Skeletal muscle satellite cell (primary cell): ENCODE measurements at regions not wholly inside any gene's neighbourhood (a gene's known extent, or its start where the extent isn't known, plus 50 kb on each side); places are given as distances from the start of the nearest gene placed in this dataset.
"Not testable (repeated sequence)": the region's sequence is repeated elsewhere in the genome, so short reads cannot be mapped to it uniquely, and the experiment has no call there.

ENCODE experiments used
- H3K27me3 ChIP-seq: 2 replicates; pipeline ENCODE4 v1.7.0; 2013; ENCODE audit warnings: low read length; ENCODE audit not compliant: control insufficient read depth, insufficient read depth
- H3K36me3 ChIP-seq: 2 replicates; pipeline ENCODE4 v1.7.0; 2013; ENCODE audit warnings: mild to moderate bottlenecking, control low read depth, low read length; ENCODE audit not compliant: insufficient read depth
- H3K4me1 ChIP-seq: 2 replicates; pipeline ENCODE4 v1.7.0; 2013; ENCODE audit warnings: low read length; ENCODE audit not compliant: control insufficient read depth, insufficient read depth
- H3K4me2 ChIP-seq: 2 replicates; pipeline ENCODE4 v1.7.0; 2013; ENCODE audit warnings: mild to moderate bottlenecking, low read length
- H3K4me3 ChIP-seq: 2 replicates; pipeline ENCODE4 v1.7.0; 2013; ENCODE audit warnings: low read length
- H3K9ac ChIP-seq: 2 replicates; pipeline ENCODE4 v1.7.0; 2013; ENCODE audit warnings: mild to moderate bottlenecking, low read depth, low read length, moderate library complexity
- H3K9me3 ChIP-seq: replicated peaks from 2 replicates; pipeline ENCODE4 v1.7.0; 2013; ENCODE audit warnings: mild to moderate bottlenecking, control low read depth, low read length

DNA sequence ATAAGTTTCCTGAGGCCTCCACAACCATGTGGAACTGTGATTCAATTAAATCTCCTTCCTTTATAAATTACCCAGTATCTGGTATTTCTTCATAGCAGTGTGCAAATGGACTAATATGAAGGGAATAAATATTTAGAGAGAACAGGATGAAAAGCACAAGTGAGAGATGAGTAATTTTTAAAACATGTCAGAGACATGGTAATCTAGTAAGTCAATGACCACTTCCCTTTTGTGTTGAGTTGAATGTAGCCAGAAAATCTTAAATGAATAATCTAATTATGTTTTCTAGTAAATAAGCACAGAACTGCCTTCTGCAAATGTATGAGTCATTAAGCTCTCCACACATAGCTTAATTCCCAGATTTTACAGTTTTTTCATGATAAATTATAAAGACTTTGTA is 524.1 kb upstream of the SLITRK5 start:
- Histone ChIP-seq H3K4me3 (no peak overlapping the region), H3K9me3 (no peaks in the 10 kb centered on the region), H3K4me2 (no peak overlapping the region), H3K27me3 (no peaks in the 10 kb centered on the region), H3K9ac (no peak overlapping the region), H3K36me3 (no peaks in the 10 kb centered on the region), H3K4me1 (peaks cover 4% of the 10 kb centered on the region)

DNA sequence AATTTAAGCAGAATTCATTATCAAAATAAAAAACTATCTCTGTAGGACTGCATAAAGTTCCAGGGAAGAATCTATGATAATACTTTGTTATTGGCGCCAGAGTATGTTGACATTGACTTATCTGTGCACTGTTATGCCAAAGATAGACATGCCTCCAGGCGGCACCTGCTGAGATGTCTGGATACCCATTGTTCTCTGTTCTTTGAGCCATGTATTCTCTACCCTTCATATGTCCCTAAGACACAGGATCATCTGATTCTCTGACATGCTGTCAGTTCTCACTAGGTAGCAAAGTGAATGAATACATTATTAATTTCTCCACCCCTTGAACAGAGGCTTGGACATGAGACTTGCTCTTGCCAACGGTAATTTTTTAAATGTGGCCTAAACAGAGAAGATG is 517.8 kb upstream of the SLITRK5 start:
- H3K4me3 ChIP-seq: no peak overlapping the region
- H3K9me3 ChIP-seq: no peaks in the 10 kb centered on the region
- H3K4me1 ChIP-seq: no peaks in the 10 kb centered on the region
- H3K27me3 ChIP-seq: no peaks in the 10 kb centered on the region
- no peak overlapping the region for H3K4me2 ChIP-seq
- H3K36me3 ChIP-seq: no peaks in the 10 kb centered on the region
- H3K9ac ChIP-seq: no peak overlapping the region

DNA sequence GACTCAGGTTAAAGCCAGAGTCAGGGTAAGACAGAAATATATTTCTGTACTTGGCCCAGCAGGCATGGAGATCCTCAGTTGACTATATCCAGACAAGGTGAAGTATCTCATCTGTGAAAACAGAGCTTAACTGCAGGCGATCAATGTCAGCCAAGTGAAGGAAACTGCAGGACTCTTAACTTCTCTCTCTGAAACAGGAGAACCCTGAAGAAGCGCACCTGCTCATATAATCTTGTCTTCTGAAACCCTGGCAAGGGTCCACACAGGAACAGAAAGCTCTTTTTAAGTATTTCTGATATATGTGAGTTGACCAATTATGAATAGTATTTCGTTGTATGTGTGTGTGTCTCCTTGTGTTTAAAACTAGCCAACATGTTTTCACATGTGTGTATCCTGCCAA is 504.8 kb upstream of the SLITRK5 start:
- Histone ChIP-seq H3K4me3 (no peak overlapping the region), H3K27me3 (no peaks in the 10 kb centered on the region), H3K4me1 (no peaks in the 10 kb centered on the region), H3K9me3 (no peaks in the 10 kb centered on the region), H3K36me3 (no peaks in the 10 kb centered on the region), H3K9ac (no peak overlapping the region), H3K4me2 (no peak overlapping the region)

DNA sequence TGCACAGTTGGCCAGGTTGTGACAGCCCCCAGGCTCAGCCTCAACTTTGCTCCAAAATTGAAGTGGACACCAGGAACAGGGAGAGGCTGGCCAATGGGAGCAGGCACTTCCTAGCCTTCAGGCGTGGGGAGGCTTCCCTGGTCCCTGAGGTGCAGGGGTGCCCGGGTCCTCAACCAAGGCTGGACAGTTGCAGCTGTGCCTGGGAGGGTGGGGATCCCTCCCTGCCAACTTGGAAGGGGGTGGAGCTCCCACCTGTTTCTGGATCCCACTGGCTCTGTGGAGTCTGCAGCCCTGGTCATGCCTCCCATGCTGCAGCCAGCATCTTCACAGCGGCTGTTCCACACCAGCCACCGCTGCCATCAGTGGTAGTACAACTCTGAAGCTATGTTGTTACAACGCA is 502.8 kb upstream of the SLITRK5 start:
- no peaks in the 10 kb centered on the region for H3K36me3 ChIP-seq
- no peak overlapping the region for H3K4me3 ChIP-seq
- H3K9me3 ChIP-seq: no peaks in the 10 kb centered on the region
- no peaks in the 10 kb centered on the region for H3K4me1 ChIP-seq
- no peaks in the 10 kb centered on the region for H3K27me3 ChIP-seq
- H3K9ac ChIP-seq: no peak overlapping the region
- H3K4me2 ChIP-seq: no peak overlapping the region

DNA sequence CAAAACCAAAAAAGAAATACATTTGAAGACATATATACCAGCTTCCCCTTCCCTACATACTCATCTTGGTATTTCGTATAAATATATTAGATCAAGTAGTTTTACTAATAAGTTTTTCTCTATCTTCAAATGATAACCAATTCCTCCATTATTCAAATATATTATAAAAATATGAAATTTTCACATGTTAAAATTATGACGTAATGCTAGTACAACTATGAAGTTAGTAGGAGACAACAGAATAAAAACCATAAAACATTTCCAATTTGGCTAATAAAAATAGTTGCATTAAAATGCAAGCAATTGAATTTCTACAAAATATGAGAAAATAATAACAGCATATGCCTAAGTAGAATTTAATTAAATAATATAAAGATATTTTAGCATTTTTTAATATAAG is 501.8 kb upstream of the SLITRK5 start:
- Histone ChIP-seq H3K4me3 (no peak overlapping the region), H3K27me3 (no peaks in the 10 kb centered on the region), H3K4me2 (no peak overlapping the region), H3K4me1 (no peaks in the 10 kb centered on the region), H3K9ac (no peak overlapping the region), H3K36me3 (no peaks in the 10 kb centered on the region), H3K9me3 (no peaks in the 10 kb centered on the region)

DNA sequence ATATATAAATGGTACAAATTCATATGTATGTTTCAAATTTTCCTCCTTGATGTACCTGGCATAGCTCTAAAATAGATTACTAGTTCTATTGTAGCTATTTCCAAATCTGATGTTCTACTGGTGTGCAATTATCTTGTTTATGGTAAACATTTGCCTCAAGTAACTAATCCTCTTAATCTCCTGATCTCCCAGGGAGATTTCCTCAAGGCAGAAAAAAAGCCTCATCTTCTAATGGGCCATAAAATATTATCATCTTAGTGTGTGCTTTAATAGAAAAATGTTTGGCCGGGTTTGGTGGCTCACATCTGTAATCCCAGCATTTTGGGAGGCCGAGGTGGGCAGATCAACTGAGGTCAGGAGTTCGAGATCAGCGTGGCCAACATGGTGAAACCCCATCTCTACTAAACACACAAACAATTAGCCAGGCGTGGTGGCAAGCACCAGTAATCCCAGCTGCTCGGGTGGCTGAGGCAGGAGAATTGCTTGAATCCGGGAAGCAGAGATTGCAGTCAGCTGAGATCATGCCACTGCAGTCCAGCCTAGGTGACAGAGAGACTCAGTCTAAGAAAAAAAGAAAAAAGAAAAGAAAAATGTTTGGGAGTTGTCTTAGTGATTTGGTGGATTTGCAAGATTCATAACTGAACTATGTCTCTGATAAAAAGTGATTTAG is 498.9 kb upstream of the SLITRK5 start:
- H3K4me2 ChIP-seq: no peak overlapping the region
- H3K9me3 ChIP-seq: no peaks in the 10 kb centered on the region
- H3K36me3 ChIP-seq: no peaks in the 10 kb centered on the region
- no peaks in the 10 kb centered on the region for H3K4me1 ChIP-seq
- H3K27me3 ChIP-seq: no peaks in the 10 kb centered on the region
- H3K4me3 ChIP-seq: no peak overlapping the region
- no peak overlapping the region for H3K9ac ChIP-seq

DNA sequence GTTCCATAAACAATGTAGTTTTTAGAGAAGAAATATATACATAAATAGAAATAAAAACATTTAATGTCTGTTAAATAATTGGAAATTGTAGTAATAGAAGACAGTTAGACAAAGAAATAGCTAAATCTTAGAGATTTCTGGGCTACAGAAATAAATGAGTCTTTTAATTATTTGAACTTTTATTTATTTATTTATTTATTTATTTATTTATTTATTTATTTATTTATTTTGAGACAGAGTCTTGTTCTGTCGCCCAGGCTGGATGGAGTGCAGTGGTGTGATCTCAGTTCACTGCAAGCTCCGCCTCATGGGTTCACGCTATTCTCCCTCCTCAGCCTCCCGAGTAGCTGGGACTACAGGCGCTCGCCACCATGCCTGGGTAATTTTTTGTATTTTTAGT is 486.0 kb upstream of the SLITRK5 start:
- not testable (repeated sequence) for H3K27me3 ChIP-seq, H3K9ac ChIP-seq, H3K4me3 ChIP-seq, H3K9me3 ChIP-seq, H3K4me2 ChIP-seq, H3K4me1 ChIP-seq, H3K36me3 ChIP-seq

DNA sequence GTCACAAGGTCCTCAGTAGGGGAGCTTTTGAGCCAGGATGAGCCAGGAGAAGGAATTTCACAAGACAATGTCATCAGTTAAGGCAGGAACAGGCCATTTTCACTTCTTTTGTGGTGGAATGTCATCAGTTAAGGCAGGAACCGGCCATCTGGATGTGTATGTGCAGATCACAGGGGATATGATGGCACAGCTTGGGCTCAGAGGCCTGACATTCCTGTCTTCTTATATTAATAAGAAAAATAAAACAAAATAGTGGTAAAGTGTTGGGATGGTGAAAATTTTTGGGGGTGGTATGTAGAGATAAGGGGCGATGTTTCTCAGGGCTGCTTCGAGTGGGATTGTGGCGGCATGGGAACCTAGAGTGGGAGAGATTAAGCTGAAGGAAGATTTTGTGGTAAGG is 484.5 kb upstream of the SLITRK5 start:
- H3K4me1 ChIP-seq, H3K4me3 ChIP-seq, H3K9me3 ChIP-seq, H3K9ac ChIP-seq, H3K4me2 ChIP-seq, H3K27me3 ChIP-seq, H3K36me3 ChIP-seq: not testable (repeated sequence)

DNA sequence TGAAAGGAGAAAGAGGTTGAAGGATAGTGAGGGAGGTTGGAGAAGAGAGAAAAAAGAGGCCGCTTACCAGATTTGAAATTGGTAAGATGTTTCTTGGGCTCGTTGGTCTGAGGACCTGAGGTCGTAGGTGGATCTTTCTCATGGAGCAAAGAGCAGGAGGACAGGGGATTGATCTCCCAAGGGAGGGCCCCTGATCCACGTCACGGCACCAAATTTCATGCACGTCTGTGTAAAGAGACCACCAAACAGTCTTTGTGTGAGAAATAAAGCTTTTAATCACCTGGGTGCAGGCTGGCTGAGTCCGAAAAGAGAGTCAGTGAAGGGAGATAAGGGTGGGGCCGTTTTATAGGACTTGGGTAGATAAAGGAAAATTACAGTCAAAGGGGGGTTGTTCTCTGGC is 479.7 kb upstream of the SLITRK5 start:
- H3K4me2 ChIP-seq, H3K9ac ChIP-seq, H3K4me1 ChIP-seq, H3K27me3 ChIP-seq, H3K4me3 ChIP-seq, H3K9me3 ChIP-seq, H3K36me3 ChIP-seq: not testable (repeated sequence)

DNA sequence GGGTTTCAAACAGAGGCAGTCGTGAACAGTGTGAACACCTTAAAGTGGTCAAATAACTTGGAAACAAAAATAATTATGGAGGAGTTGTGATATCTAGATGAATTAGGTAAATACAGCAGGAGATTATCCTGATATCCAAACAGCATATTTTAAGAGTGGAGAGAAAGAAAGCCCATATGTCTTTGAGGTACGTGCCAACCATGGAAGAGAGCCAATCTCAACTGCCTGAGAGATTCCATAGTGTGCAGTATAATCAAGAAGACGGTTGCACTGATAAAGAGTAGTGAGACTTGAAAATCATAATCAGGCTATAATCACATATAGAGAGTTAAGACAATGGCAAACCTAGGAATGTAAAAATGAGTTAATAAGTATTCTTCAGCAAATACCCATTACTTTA is 472.8 kb upstream of the SLITRK5 start:
- H3K9me3 ChIP-seq: no peaks in the 10 kb centered on the region
- H3K36me3 ChIP-seq: no peaks in the 10 kb centered on the region
- no peak overlapping the region for H3K4me2 ChIP-seq
- no peaks in the 10 kb centered on the region for H3K27me3 ChIP-seq
- H3K4me1 ChIP-seq: no peaks in the 10 kb centered on the region
- H3K4me3 ChIP-seq: no peak overlapping the region
- no peak overlapping the region for H3K9ac ChIP-seq

DNA sequence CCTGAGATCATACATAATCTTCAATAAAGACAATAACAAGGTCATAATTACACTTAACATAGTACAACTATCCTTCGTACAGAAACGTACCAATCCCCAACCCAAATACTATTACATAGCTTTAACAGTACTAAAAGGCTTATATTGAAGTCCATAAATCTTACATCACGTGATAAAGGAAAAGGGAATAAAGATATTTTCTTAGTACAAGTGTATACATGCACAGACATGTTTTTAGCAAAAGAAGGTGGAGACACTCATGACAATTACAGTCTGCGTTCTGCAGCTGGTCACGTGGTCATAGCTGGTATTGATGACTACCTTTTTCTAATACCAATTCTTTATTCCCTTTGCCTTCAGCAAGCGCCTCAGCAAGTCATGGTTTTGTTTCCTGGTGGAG is 464.5 kb upstream of the SLITRK5 start:
- Histone ChIP-seq H3K27me3 (no peaks in the 10 kb centered on the region), H3K4me3 (no peak overlapping the region), H3K36me3 (no peaks in the 10 kb centered on the region), H3K4me1 (no peaks in the 10 kb centered on the region), H3K9me3 (no peaks in the 10 kb centered on the region), H3K9ac (no peak overlapping the region), H3K4me2 (no peak overlapping the region)

DNA sequence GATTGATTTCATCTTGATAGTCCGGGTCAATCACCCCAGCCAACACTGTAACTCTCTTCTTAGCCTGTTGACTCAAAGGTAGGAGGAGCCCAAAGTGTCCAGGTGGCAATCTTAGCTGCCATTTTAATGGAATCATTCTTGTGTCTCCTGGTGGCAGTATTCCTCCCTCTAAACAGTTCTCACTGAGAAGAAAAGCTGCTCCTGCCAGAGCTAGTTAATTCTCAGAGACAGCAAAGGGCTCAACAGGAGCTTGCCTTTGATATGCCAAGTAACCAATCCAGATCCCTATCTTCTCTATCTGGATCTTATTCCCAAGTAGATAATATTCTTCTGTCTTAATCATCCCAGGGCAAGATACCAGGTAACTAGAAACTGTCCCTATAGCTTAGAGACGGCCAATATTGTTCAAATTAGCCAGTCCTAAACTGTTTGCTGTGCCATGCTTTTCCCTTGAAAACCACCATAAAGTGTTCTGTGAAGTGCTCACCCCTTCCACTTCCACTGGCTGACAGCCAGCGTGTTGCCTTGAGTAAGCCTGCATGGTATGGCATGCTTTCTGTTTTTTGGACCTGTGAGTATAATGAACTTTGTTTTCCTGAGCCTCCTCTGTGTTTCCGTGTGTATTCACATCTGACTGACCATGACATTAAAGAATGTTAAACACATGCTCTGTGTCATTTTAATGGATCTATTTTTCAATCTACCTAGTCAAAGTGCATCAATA is 463.7 kb upstream of the SLITRK5 start:
- Histone ChIP-seq H3K4me1 (no peaks in the 10 kb centered on the region), H3K27me3 (no peaks in the 10 kb centered on the region), H3K9ac (no peak overlapping the region), H3K4me3 (no peak overlapping the region), H3K4me2 (no peak overlapping the region), H3K9me3 (no peaks in the 10 kb centered on the region), H3K36me3 (no peaks in the 10 kb centered on the region)
